ENCODE measurements at regions not wholly inside any gene's neighbourhood (a gene's known extent, or its start where the extent isn't known, plus 50 kb on each side); places are given as distances from the start of the nearest gene placed in this dataset.
A peak's percentile ranks its signal among the peaks of the same experiment; 100 is the strongest.

DNA sequence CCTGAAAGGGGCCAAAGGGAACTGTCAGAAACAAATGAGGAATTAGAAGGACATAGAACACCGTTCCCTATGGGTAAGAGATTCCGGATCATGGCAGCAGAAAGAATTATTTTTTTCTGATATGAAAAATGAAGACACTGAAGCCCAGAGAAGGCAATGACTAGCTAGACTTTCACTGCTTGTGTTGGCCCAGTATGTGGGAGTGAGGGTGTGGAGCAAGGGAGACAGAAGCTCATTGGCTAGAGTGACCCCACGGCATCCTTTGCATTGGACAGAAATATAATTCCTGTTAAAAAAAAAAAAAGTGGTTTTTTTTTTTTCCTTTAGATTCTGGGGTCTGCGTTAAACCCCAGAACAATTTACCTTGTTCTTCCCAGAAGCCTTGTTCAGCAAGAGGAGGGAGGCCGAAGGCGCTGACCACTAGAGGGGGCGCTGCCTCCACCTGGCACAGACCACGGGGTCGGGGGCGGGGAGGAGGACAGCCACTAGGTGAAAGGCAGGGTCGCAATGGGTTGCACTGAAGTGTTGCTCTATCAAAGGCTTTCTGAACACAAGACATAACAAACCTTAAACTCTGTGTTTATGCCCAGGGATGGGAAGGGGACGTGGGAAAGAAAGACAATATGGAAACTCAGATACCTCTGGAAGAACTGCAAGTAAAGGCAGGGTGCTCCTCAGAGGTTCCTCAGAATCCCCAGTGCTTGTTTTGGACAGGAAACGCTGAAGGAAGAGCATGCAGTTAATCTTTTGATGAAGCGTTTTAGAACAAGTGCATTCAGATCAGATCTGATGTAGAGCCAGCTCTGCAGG lies 156.8 kb downstream of the KCNA5 start:
- no peak for DNase-seq

DNA sequence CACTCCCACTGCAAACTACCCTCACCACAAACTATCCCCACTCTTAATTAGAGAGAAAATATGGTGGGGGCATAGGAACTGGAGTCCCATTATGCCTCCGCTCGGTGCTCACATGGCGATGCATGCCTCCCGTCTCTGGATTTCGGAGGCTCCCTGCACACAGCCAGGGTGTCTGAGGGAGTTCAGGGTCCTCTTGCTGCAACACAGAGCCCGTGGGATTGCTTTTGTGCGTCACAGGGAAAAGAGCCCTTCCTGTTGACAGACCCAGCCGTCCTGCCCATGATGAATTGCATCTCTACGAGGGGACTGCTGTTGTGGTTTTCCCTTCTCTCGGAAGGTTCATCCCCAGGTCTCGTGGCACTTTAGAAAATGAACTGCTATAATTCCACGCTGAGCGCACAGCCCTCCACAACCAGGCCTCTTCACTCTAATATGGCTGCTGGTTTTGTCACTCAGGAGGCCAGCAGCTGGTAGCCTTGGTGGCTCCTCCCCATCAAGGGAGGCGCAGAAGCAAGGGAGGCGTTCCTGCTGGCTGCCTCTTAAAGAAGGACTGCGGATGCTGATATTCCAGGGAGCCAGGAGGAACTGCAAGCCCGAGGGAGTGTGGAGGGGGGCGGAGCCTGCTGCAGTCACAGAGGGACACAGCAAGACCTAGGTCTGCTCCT lies 158.0 kb downstream of the KCNA5 start:
- peak; percentile 25 for DNase-seq

DNA sequence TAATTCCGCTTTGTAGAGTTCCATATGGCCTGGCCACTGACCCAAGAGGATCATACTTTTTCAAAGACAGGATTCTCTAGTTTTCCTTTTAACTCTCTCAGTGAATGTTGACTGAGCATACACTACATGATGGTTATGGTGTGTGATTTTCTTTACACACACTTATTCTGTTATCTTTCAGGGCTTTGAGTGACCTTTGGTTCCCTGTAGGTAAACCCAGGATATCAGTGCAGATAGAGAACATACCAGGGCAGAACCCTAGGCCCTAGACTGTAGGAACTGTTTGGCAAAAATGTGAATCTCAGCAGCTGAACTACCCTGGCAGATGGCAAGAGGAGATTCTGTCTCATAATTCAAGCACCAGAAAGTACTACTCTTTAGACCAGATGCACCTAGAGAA lies 159.6 kb downstream of the KCNA5 start:
- no peak for DNase-seq

GRCh38 chr12:5203720-5204119 lies 160.0 kb downstream of the KCNA5 start:
- DNase-seq, result no peak

- no peak for DNase-seq
Observed at GRCh38 chr12:5204271-5204670, 160.6 kb downstream of the KCNA5 start.

- no peak for DNase-seq
Observed at GRCh38 chr12:5204831-5205230, 161.2 kb downstream of the KCNA5 start.

GRCh38 chr12:5206401-5207175 lies 162.9 kb downstream of the KCNA5 start:
- no peak for DNase-seq

GRCh38 chr12:5210179-5210922 lies 166.7 kb downstream of the KCNA5 start:
- DNase-seq, result no peak

DNA sequence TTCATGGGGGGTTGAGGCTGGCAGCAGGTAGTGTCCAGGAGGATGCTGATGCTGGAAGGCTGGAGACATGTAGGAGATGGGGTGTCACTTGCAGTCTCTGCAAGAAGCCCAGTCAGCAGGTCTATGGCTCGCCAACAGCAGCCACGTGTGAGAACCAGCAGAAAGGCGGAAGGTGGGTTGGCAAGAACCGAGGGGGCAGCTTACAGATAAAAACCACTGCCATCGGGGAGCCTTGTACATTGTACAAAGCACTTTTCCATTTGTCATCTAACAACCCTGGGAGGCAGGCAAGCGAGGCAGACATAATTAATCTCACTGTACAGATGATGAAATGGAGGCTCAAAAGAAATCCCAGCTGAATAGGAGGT lies 167.2 kb downstream of the KCNA5 start:
- DNase-seq, result no peak

DNA sequence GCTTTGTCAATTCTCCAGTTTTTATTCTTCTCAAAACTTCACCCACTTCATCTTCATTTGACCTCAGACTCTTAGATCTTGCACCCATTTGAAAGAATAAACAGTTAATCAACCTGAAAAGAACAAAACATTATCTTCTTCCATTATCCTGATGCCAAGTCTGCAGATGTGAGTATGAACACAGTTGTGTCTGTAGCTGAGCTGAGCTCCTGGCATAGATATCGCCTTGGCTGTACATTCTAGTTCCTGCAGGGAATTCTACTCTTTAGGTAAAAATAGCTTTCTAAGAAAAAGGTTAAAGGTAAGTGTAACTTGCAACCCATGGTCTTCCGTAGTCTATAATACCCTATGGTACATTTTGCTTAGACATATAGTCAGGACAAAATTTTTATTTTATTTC lies 169.7 kb downstream of the KCNA5 start:
- DNase-seq, result no peak

- no peak for DNase-seq
Observed at GRCh38 chr12:5213990-5214389, 170.3 kb downstream of the KCNA5 start.

DNA sequence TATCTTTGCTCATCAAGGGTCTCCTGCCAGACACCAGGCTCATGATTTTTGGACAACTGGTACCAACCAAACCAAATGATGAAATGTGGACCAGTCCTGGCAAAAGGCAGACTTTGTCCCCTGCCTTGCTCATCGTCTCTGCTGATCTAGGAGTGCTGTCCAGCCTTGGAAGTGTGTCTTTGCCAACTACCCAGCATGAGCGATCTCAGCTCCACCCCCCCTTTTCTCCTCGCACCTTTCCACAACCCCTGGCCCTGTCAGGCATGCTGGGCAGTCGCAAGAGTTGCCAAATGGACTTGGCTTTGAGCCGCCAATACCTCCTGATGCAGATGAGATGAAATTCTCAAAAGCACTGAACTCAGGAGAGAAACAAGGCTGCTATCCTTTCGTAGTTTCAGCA lies 174.3 kb downstream of the KCNA5 start:
- DNase-seq, result no peak

DNA sequence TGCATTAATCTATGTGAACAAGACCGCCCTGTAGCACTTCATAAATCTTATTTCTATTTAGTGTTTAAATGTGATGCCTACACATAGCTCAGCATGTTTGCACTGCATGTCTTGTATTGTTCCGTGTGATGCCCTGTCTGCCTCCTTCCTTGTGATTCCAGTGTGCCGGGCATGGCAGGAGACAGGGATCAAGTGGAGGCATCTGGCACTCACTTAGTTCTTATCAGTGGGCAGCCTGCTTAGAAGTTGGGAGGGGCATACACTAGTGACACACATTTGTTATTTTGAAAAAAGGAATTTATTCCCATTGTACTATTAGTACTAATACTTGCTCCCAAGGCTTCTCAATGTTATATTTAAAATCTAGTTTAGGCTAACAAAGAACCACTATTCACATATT lies 176.4 kb downstream of the KCNA5 start:
- DNase-seq, result no peak

- no peak for DNase-seq
Observed at GRCh38 chr12:5220835-5221234, 177.2 kb downstream of the KCNA5 start.

GRCh38 chr12:5222011-5222461 lies 178.4 kb downstream of the KCNA5 start:
- DNase-seq, result no peak

GRCh38 chr12:5222729-5223128 lies 179.1 kb downstream of the KCNA5 start:
- DNase-seq, result no peak

- no peak for DNase-seq
Observed at GRCh38 chr12:5223881-5224280, 180.2 kb downstream of the KCNA5 start.

GRCh38 chr12:5226581-5226980 lies 182.9 kb downstream of the KCNA5 start:
- DNase-seq, result no peak

- DNase-seq, result no peak
Observed at GRCh38 chr12:5227708-5228373, 184.2 kb downstream of the KCNA5 start.

DNA sequence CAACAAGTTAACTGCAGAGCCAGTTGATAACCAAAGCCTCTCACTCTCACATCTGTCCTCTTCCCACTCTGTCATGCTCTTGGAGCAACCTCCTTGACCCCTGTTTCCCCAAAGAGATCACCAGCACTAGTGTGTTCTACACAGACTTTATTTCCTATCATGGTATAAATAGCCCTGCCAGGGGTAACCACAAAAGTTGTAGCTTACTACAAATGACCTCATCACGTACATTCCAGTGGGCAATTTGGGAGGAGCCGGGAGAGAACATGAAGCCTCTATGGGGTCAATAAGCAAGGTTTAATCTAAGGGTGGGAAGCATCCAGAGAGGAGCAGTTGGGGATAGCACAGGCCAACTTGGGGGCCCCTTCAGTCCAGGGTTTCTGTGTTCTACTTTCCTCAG lies 186.5 kb downstream of the KCNA5 start:
- no peak for DNase-seq

- no peak for DNase-seq
Observed at GRCh38 chr12:5230861-5231260, 187.2 kb downstream of the KCNA5 start.

- no peak for DNase-seq
Observed at GRCh38 chr12:5232291-5232690, 188.6 kb downstream of the KCNA5 start.
